ENCODE measurements at regions not wholly inside any gene's neighbourhood (a gene's known extent, or its start where the extent isn't known, plus 50 kb on each side); places are given as distances from the start of the nearest gene placed in this dataset.

- DNase-seq: no peak
These were observed 472.4 kb upstream of the MGMT start for GRCh38 chr10:128994598-128995143.

- no peak for DNase-seq
These were observed 471.4 kb upstream of the MGMT start for GRCh38 chr10:128995676-128996075.

- DNase-seq: no peak
These were observed 470.9 kb upstream of the MGMT start for GRCh38 chr10:128996092-128996491.

GRCh38 chr10:128998101-128998805 is 468.8 kb upstream of the MGMT start:
- DNase-seq: no peak

- no peak for DNase-seq
These were observed 462.6 kb upstream of the MGMT start for GRCh38 chr10:129004398-129004797.

- DNase-seq: no peak
These were observed 462.0 kb upstream of the MGMT start for GRCh38 chr10:129005080-129005479.

- DNase-seq: no peak
These were observed 461.2 kb upstream of the MGMT start for GRCh38 chr10:129005804-129006203.

GRCh38 chr10:129018511-129018910 is 448.5 kb upstream of the MGMT start:
- no peak for DNase-seq

- no peak for DNase-seq
These were observed 446.2 kb upstream of the MGMT start for GRCh38 chr10:129020651-129021330.

- no peak for DNase-seq
These were observed 445.3 kb upstream of the MGMT start for GRCh38 chr10:129021594-129022304.

GRCh38 chr10:129023082-129023481 is 444.0 kb upstream of the MGMT start:
- no peak for DNase-seq

GRCh38 chr10:129024046-129024445 is 443.0 kb upstream of the MGMT start:
- DNase-seq: no peak

- no peak for DNase-seq
These were observed 441.3 kb upstream of the MGMT start for GRCh38 chr10:129025787-129026186.

- DNase-seq: no peak
These were observed 439.1 kb upstream of the MGMT start for GRCh38 chr10:129027906-129028305.

GRCh38 chr10:129028451-129028850 is 438.6 kb upstream of the MGMT start:
- no peak for DNase-seq

GRCh38 chr10:129029051-129029450 is 438.0 kb upstream of the MGMT start:
- DNase-seq: no peak

- no peak for DNase-seq
These were observed 437.0 kb upstream of the MGMT start for GRCh38 chr10:129029851-129030602.

- no peak for DNase-seq
These were observed 436.5 kb upstream of the MGMT start for GRCh38 chr10:129030603-129030895.

GRCh38 chr10:129030996-129031843 is 435.8 kb upstream of the MGMT start:
- peak; percentile 3 for DNase-seq

- no peak for DNase-seq
These were observed 435.2 kb upstream of the MGMT start for GRCh38 chr10:129031844-129032150.

- no peak for DNase-seq
These were observed 434.4 kb upstream of the MGMT start for GRCh38 chr10:129032372-129033313.
